IgD-negative memory B cell (primary cell): ENCODE measurements at regions not wholly inside any gene's neighbourhood (a gene's known extent, or its start where the extent isn't known, plus 50 kb on each side); places are given as distances from the start of the nearest gene placed in this dataset.
"Not testable (repeated sequence)": the region's sequence is repeated elsewhere in the genome, so short reads cannot be mapped to it uniquely, and the experiment has no call there.

Experiments used
- H3K27ac Mint-ChIP-seq, 3 donors: one replicate each; pipeline ENCODE4 v1.8.0; 2020 to 2022; ENCODE audit warnings: mild to moderate bottlenecking in 3 of 3, mixed read lengths in 3 of 3, moderate library complexity in 1 of 3
- H3K27me3 Mint-ChIP-seq: one replicate; pipeline ENCODE4 v1.8.0; 2021; ENCODE audit warnings: mixed read lengths
- H3K36me3 Mint-ChIP-seq: one replicate; pipeline ENCODE4 v1.8.0; 2020; ENCODE audit warnings: mild to moderate bottlenecking, mixed read lengths
- H3K4me1 Mint-ChIP-seq, 3 donors: one replicate each; pipeline ENCODE4 v1.8.0; 2020 to 2022; ENCODE audit warnings: mixed read lengths in 3 of 3, mild to moderate bottlenecking in 1 of 3
- H3K4me3 Mint-ChIP-seq, 4 donors: one replicate each; pipeline ENCODE4 v1.8.0; 2020 to 2022; ENCODE audit warnings: mild to moderate bottlenecking in 4 of 4, mixed read lengths in 4 of 4, moderate library complexity in 3 of 4
- H3K9me3 Mint-ChIP-seq, 3 donors: one replicate each; pipeline ENCODE4 v1.8.0; 2020 to 2021; ENCODE audit warnings: mixed read lengths in 3 of 3, mild to moderate bottlenecking in 1 of 3

- Mint-ChIP-seq H3K36me3 (no peaks in the 10 kb centered on the region), H3K9me3 (peaks cover 7 to 23% (median 12%) of the 10 kb centered on the region in 3 donors), H3K27ac (no peak overlapping the region), H3K27me3 (no peaks in the 10 kb centered on the region), H3K4me3 (no peak overlapping the region), H3K4me1 (no peaks in the 10 kb centered on the region)
These were observed 159.8 kb downstream of the DPY19L2 start for GRCh38 chr12:63508543-63508942.

- Mint-ChIP-seq H3K4me3 (no peak overlapping the region), H3K36me3 (no peaks in the 10 kb centered on the region), H3K9me3 (peaks cover 2 to 9% (median 5%) of the 10 kb centered on the region in 3 donors), H3K27ac (no peak overlapping the region), H3K4me1 (no peaks in the 10 kb centered on the region), H3K27me3 (no peaks in the 10 kb centered on the region)
These were observed 168.7 kb downstream of the DPY19L2 start for GRCh38 chr12:63499567-63499966.

- no peak overlapping the region for H3K27ac Mint-ChIP-seq
- H3K4me3 Mint-ChIP-seq, result no peak overlapping the region
- no peaks in the 10 kb centered on the region for H3K4me1 Mint-ChIP-seq
- H3K27me3 Mint-ChIP-seq, result no peaks in the 10 kb centered on the region
- H3K9me3 Mint-ChIP-seq, result peaks cover under 1 to 9% (median 5%) of the 10 kb centered on the region in 3 donors
- H3K36me3 Mint-ChIP-seq, result no peaks in the 10 kb centered on the region
These were observed 170.1 kb downstream of the DPY19L2 start for GRCh38 chr12:63498239-63498638.

- H3K36me3 Mint-ChIP-seq, result no peaks in the 10 kb centered on the region
- no peak overlapping the region for H3K27ac Mint-ChIP-seq
- H3K27me3 Mint-ChIP-seq, result no peaks in the 10 kb centered on the region
- H3K4me3 Mint-ChIP-seq, result no peak overlapping the region
- H3K9me3 Mint-ChIP-seq, result peaks cover 0 to 9% (median 5%) of the 10 kb centered on the region in 3 donors
- no peaks in the 10 kb centered on the region for H3K4me1 Mint-ChIP-seq
These were observed 171.6 kb downstream of the DPY19L2 start for GRCh38 chr12:63496654-63497053.

GRCh38 chr12:63495974-63496373 lies 172.3 kb downstream of the DPY19L2 start:
- no peaks in the 10 kb centered on the region for H3K27me3 Mint-ChIP-seq
- H3K4me3 Mint-ChIP-seq, result no peak overlapping the region
- H3K4me1 Mint-ChIP-seq, result no peaks in the 10 kb centered on the region
- H3K27ac Mint-ChIP-seq, result no peak overlapping the region
- no peaks in the 10 kb centered on the region for H3K36me3 Mint-ChIP-seq
- H3K9me3 Mint-ChIP-seq, result peaks cover 0 to 9% (median 5%) of the 10 kb centered on the region in 3 donors

GRCh38 chr12:63493357-63493756 lies 174.9 kb downstream of the DPY19L2 start:
- not testable (repeated sequence) for H3K4me3 Mint-ChIP-seq, H3K4me1 Mint-ChIP-seq, H3K36me3 Mint-ChIP-seq, H3K9me3 Mint-ChIP-seq, H3K27me3 Mint-ChIP-seq, H3K27ac Mint-ChIP-seq

DNA sequence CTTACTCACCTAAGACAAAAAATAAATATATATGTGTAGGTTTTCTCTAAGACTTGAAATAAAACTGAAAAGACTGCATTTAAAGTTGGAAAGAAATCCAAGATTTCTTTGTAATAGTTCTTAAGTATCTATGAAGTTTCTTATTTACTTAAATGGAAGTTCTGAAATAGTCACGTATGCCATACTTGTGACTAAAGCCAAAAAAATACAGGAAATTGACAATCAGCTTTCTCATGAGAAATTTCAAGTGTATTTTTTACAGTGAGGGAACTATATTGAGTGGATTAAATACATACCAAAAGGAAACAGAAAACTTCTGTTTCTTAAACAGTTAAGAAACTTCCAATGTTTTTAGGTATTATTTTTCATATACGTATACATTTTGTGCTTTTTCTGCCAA lies 188.1 kb downstream of the DPY19L2 start:
- Mint-ChIP-seq H3K4me1 (no peaks in the 10 kb centered on the region), H3K27me3 (no peaks in the 10 kb centered on the region), H3K9me3 (peaks cover 0 to 9% (median 0%) of the 10 kb centered on the region in 3 donors), H3K27ac (no peak overlapping the region), H3K4me3 (no peak overlapping the region), H3K36me3 (no peaks in the 10 kb centered on the region)

DNA sequence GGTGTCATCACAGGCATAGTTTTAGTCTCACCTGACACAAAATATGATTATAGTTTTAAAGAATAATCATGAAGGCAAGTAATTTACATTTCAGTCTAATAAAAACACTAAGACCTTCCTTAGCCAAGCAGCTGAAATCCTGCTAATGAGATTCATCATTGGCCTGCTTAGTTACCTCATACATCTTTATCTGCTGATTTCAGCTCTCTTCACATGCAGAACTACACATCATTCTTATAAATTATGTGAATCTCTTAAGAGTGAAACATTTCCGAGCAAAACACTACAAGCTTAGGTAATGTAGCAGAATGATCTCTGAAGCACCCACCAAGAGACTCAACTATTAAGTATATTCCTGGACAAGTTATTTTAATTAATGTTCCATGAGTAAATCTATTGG lies 198.1 kb downstream of the DPY19L2 start:
- Mint-ChIP-seq H3K9me3 (peaks cover 2 to 4% (median 2%) of the 10 kb centered on the region in 3 donors), H3K36me3 (no peaks in the 10 kb centered on the region), H3K27ac (no peak overlapping the region), H3K4me1 (no peaks in the 10 kb centered on the region), H3K27me3 (peaks cover 1% of the 10 kb centered on the region), H3K4me3 (no peak overlapping the region)

GRCh38 chr12:63467951-63468350 lies 200.3 kb downstream of the DPY19L2 start:
- Mint-ChIP-seq H3K9me3 (peaks cover 2 to 6% (median 2%) of the 10 kb centered on the region in 3 donors), H3K27ac (peak overlapping the region in 1 of 3 donors; percentile 1), H3K4me1 (no peaks in the 10 kb centered on the region), H3K27me3 (no peaks in the 10 kb centered on the region), H3K36me3 (no peaks in the 10 kb centered on the region), H3K4me3 (no peak overlapping the region)

DNA sequence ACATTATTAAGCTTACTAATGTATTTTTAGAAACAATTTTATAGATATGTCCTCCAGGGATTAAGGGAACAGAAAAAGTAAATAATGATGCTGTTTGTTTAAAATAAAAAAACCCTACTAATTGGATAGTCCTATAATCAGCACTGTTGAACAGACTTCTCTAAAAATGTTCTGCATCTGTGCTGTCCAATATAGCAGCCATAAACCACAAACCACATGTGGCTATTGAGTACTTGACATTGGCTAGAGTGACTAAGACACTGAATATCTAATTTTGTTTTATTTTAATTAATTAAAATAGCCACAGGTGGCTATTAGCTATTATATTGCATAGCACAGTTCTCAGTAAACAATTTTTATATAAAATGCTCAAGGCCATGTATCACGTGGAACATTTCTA lies 210.4 kb downstream of the DPY19L2 start:
- peaks cover 2% of the 10 kb centered on the region for H3K27me3 Mint-ChIP-seq
- H3K4me3 Mint-ChIP-seq, result no peak overlapping the region
- no peaks in the 10 kb centered on the region for H3K36me3 Mint-ChIP-seq
- H3K9me3 Mint-ChIP-seq, result peaks cover 0 to 10% (median 4%) of the 10 kb centered on the region in 3 donors
- no peaks in the 10 kb centered on the region for H3K4me1 Mint-ChIP-seq
- no peak overlapping the region for H3K27ac Mint-ChIP-seq

DNA sequence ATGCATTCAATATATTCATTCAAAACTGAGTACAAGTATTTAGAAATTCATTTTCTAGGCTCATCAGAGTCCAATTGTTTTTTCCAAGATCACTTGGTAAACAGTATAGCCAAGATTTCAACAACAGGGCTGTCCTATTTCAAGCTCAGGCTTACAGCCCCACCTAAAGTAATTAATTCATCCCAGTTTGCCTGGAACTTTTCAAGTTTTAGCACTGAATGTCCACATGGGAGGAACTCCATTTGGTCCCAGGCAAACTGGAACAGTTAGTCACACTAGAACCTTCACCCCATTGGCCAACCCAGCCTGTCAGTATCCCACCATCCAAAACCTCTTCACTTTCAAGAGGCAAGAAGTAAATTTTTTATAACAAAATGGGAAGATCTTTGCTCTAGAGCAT lies 210.9 kb downstream of the DPY19L2 start:
- Mint-ChIP-seq H3K4me1 (no peaks in the 10 kb centered on the region), H3K9me3 (peaks cover 0 to 5% (median 2%) of the 10 kb centered on the region in 3 donors), H3K27me3 (peaks cover 2% of the 10 kb centered on the region), H3K36me3 (no peaks in the 10 kb centered on the region), H3K27ac (no peak overlapping the region), H3K4me3 (no peak overlapping the region)

DNA sequence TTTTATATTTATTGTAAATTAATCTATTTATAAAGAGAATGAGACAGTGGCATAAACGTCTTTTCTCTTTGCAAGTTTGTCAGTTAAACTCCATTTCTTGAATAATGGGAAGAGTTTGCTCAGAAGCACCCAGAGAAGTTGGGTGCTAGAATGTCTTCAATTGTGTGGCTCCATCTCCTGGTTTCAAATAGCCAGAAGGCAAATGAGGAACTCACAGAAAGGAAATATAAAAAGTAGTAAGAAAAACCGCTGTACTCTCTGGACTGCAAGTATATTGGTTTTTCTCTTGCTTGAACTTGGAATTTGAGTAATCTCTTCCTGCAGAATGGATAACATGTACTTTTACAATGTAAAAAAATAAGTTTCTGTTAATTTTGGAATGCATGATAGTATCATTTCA lies 217.5 kb downstream of the DPY19L2 start:
- H3K36me3 Mint-ChIP-seq, result no peaks in the 10 kb centered on the region
- no peaks in the 10 kb centered on the region for H3K4me1 Mint-ChIP-seq
- no peak overlapping the region for H3K4me3 Mint-ChIP-seq
- peaks cover 0 to 2% (median 0%) of the 10 kb centered on the region in 3 donors for H3K9me3 Mint-ChIP-seq
- H3K27me3 Mint-ChIP-seq, result no peaks in the 10 kb centered on the region
- H3K27ac Mint-ChIP-seq, result no peak overlapping the region

DNA sequence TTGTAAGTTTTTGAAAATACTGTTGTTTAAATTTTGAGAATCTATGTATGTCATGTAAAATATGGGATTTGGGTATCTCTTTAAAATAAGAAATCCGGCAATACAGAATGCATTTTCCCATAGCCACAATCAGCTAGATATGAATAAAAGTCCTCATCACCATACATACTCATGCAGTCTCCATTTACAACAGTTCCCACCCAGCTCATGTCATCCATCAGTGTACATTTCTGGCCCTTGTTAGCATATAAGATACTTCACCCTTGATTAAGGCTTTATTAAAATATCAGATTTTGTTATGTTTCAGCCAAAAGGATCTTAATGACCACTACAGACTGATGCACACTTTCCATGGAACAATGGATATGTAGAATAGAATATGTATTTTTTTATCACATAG lies 218.0 kb downstream of the DPY19L2 start:
- no peaks in the 10 kb centered on the region for H3K36me3 Mint-ChIP-seq
- H3K27me3 Mint-ChIP-seq, result no peaks in the 10 kb centered on the region
- H3K4me1 Mint-ChIP-seq, result no peaks in the 10 kb centered on the region
- peaks cover 0 to 2% (median 0%) of the 10 kb centered on the region in 3 donors for H3K9me3 Mint-ChIP-seq
- no peak overlapping the region for H3K4me3 Mint-ChIP-seq
- no peak overlapping the region for H3K27ac Mint-ChIP-seq

DNA sequence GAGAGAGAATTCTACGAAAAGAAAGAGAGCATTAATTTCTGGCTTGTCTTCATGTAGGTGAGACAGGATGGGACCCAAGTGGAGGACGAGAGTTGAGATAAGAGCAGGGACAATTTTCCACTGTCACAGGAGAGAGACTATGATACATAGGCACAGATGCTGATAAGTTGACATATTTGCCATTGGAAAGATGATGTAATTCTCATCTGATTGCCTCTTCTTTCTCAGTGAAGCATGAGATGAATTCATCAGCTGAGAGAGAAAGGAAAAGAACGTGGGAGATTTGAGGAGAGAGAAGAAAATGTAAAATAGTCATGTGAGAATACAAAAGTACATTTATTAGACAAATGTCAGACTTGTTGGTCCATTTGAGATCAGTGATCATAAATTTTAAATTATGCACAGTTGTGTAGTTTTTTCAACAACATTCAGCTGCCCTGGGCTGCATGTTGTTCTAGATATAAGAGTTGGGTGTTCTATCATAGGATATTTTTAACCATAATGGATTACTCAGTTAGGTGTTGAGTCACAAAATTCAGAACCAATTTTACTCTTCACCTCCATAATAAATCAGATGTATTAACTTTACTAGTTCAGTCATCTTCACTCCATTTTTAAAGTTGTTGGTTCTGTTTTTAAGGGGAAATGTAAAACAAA lies 222.9 kb downstream of the DPY19L2 start:
- Mint-ChIP-seq H3K4me3 (no peak overlapping the region), H3K27ac (no peak overlapping the region), H3K4me1 (peaks cover 0 to 1% (median 0%) of the 10 kb centered on the region in 3 donors), H3K27me3 (no peaks in the 10 kb centered on the region), H3K36me3 (no peaks in the 10 kb centered on the region), H3K9me3 (peaks cover 0 to under 1% (median 0%) of the 10 kb centered on the region in 3 donors)

GRCh38 chr12:63440048-63440447 lies 228.2 kb downstream of the DPY19L2 start:
- Mint-ChIP-seq H3K4me1 (peaks cover 0 to 1% (median 0%) of the 10 kb centered on the region in 3 donors), H3K27ac (no peak overlapping the region), H3K4me3 (no peak overlapping the region), H3K27me3 (no peaks in the 10 kb centered on the region), H3K9me3 (peaks cover 3 to 7% (median 3%) of the 10 kb centered on the region in 3 donors), H3K36me3 (no peaks in the 10 kb centered on the region)

- not testable (repeated sequence) for H3K27ac Mint-ChIP-seq, H3K36me3 Mint-ChIP-seq, H3K4me3 Mint-ChIP-seq, H3K27me3 Mint-ChIP-seq, H3K9me3 Mint-ChIP-seq, H3K4me1 Mint-ChIP-seq
These were observed 233.9 kb downstream of the DPY19L2 start for GRCh38 chr12:63434384-63434783.
